CD4-positive, alpha-beta T cell treated with Interleukin-1 beta for 1 hour (primary cell): ENCODE measurements at regions not wholly inside any gene's neighbourhood (a gene's known extent, or its start where the extent isn't known, plus 50 kb on each side); places are given as distances from the start of the nearest gene placed in this dataset.
"Not testable (repeated sequence)": the region's sequence is repeated elsewhere in the genome, so short reads cannot be mapped to it uniquely, and the experiment has no call there.

Experiments used
- DNase-seq, 2 donors: peaks; one replicate each; pipeline ENCODE4 v3.0.0-alpha.2; 2020 to 2022

DNA sequence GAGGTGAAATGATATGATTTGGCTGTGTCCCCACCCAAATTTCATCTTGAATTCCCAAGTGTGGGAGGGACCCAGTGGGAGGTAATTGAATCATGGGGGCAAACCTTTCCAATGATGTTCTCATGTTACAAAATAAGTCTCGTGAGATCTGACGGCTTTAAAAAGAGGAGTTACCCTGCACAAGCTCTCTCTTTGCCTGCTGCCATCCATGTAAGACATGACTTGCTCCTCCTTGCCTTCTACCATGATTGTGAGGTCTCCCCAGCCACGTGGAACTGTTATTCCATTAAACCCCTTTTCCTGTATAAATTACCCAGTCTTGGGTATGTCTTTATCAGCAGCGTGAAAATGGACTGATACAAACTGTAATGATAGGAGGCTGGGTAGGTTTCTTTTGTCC lies 145.1 kb downstream of the AKR1D1 start:
- DNase-seq = not testable (repeated sequence)

DNA sequence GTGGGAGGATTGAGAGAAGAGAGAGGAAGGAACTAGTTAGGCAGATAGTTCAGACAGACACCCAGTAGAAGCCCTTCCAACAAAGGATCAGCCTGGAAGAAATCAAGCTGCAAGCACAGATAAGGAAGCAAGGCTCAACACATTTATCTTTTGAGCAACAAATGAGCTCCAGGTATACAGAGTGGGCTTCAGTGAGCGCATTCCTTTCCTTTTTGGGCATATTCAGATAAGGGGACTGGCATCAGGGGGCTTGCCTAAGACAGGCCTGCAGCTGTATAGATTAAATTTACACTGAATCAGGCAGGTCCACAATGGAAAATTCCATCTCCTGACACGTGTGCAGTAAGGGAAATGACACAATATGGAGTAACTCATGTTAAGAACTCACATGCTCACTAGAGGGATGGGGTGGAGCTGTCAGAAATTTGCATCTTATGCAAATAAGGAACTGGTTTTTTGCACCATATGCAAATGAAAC lies 147.2 kb downstream of the AKR1D1 start:
- no peak for DNase-seq

- no peak for DNase-seq
These were observed 149.8 kb downstream of the AKR1D1 start for GRCh38 chr7:138226001-138226476.

DNA sequence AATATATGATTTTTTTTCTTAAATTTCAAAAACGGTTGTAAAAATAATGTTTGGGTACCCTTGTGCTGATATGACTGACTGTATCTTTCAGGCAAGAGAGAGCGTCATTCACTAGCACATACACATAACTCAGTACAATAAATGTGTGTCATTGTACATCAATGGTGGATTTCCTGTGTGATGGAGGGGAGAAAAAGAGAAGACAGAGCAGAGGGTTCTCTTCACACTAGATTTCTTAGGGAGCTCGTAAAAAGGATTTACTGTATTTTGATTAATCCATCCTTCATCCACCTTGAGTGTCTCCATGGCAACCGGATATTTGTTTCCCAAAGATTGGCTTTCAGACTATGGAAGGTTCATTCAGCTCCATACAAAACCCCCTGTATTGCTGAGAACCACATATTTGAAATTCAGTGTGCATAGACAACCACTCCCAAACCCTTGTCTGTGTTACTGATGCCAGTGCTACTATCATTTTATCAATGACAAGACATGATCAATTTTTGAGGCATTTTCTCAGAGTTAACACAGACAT lies 150.6 kb downstream of the AKR1D1 start:
- no peak for DNase-seq

- no peak for DNase-seq
These were observed 151.9 kb downstream of the AKR1D1 start for GRCh38 chr7:138228119-138228518.

GRCh38 chr7:138228769-138229168 lies 152.5 kb downstream of the AKR1D1 start:
- no peak for DNase-seq

DNA sequence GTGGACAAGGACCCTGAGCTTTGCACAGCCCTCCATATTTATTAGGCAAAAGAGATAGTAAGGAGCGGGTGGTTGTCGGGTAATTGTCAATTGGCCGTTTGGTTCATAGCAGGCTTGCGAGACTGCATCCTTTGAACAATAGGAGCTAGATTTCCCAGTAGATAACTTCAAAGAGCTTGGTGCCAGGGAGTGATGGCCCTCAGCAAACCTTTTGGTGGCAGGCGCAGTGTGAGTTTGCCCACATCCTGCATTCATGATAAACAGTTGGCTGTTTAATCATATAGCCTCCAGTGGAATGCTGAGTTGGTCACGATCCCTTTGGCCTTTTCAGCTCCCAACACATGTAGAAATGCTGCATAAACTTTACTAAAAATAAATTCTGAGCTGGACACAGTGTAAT lies 156.9 kb downstream of the AKR1D1 start:
- DNase-seq = no peak

- no peak for DNase-seq
These were observed 158.9 kb downstream of the AKR1D1 start for GRCh38 chr7:138235207-138235606.

GRCh38 chr7:138237995-138238394 lies 161.7 kb downstream of the AKR1D1 start:
- DNase-seq = no peak

GRCh38 chr7:138238734-138239659 lies 162.7 kb downstream of the AKR1D1 start:
- no peak for DNase-seq

DNA sequence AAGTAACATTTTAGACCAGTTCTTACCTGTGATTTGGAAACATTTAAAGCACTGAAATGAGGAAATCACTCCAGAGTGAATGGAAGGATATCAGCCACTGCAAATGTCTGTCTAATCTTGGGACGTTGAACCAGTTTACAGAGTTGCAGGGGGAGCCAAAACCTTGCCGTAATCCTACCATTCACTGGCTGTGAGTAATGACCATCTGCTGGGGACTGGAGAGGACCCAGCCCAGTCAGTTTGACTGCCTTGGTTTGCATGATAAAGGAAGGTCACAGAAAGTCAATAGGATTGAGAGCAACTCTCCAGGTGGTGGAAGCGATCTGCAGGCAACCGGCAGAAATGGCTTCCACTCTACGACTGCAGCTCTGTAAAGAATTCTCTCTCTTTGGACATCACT lies 167.2 kb downstream of the AKR1D1 start:
- no peak for DNase-seq

DNA sequence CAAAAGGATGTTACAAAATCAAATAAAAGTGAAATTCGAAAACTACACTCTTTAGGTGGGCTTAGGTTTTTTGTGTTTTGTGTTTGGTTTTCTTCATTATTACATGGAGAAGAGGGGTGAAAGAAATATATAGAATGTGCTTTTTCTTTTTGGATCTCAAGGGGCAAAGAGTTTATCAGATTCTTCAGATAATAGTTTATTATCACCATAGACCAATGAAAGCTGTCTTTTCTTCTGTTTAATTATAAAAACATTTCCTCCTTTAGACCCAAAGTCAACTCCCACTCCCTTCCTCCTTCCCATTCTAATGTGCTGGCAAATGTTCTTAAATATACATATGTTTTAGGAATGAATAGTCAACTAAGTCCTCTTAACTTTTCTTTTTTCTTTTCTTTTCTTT lies 167.6 kb downstream of the AKR1D1 start:
- DNase-seq = no peak

GRCh38 chr7:138244606-138245005 lies 168.3 kb downstream of the AKR1D1 start:
- no peak for DNase-seq

- DNase-seq = no peak
These were observed 169.0 kb downstream of the AKR1D1 start for GRCh38 chr7:138245216-138245615.

DNA sequence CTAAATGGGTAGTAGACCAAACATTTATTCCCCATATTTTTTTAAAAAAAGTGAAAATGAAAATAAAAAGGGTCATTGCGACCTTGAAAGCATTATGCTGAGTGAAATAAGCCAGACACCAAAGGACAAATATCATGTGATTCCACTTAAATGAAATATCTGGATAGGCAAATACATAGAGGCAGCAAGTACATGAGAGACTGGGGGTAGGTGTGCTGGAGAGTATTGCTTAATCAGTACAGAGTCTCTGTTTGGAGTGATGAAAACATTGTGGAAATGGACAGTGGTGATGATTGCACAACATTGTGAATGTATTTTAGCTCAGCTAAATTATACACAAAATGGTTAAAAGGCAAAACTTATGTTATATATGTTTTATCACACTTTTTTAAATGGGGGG lies 169.4 kb downstream of the AKR1D1 start:
- DNase-seq = no peak

DNA sequence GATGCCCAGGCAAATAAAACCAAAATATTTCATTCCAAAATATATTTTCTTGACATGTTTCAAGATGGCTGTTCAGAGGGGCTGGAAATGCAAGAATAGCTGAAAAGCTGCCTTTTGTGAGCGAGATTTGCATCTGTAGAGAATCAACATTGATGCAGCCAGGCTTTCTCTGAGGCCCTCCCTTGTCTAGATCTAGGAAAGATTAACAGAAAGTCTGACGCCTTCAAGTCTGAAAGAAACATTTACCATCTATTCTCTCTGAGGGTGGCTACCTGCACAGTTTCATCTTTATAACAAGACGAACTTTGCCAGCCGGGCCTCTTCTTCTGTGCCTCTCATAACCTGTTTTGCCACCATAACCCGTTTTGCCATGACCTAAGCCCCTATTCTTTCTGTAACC lies 170.2 kb downstream of the AKR1D1 start:
- no peak for DNase-seq

DNA sequence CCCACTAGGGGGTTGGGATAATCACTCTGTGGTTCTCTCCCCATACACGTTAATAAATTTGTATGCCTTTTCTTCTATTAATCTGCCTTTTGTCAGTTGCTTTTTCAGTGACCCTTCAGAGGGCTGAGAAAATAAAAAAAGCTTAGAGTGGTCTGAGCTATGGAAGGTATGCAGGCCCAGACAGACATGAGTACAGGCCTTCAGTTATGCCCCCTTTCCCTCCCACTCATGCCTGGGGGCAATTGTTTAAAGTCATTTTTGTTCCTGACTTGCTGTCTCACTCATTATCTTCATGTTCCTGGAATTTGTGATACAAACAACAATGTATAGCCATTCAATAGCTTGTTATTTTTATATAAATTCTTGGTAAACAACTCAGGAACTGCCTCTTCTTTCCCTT lies 170.8 kb downstream of the AKR1D1 start:
- no peak for DNase-seq

GRCh38 chr7:138247568-138248333 lies 171.5 kb downstream of the AKR1D1 start:
- DNase-seq = no peak

DNA sequence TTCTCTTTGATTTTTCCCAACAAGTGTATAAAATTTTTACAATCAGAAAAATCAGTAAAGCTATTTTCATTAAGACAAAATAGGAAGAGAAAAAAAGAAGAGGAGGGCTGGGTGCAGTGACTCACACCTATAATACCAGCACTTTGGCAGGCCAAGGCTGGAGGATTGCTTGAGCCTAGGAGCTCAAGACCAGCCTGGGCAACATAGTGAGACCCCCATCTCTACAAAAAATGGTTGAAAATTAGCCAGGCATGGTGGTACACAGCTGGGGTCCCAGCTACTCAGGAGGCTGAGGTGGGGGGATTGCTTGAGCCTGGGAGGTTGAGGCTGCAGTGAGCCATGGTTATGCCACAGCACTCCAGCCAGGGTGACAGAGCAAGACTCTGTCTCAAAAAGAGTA lies 172.3 kb downstream of the AKR1D1 start:
- no peak for DNase-seq

DNA sequence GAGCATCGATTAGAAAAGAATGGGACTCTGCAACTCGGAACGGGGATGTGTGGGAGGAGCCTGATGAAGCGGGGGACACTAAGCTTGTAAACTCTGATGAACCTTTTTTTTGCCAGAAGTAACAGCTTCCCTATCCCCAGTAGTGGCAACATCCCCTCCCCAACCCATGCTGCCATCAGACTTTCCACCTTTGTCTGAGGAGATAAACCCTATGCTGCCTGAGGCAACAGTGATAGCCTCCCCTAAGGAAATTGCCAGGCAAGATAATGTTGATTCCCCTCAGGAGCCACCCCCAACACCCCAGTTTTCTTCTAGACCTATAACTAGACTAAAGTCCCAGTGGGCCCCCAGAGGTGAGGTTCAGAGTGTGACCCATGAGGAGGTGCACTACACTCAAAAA lies 173.7 kb downstream of the AKR1D1 start:
- DNase-seq = no peak

DNA sequence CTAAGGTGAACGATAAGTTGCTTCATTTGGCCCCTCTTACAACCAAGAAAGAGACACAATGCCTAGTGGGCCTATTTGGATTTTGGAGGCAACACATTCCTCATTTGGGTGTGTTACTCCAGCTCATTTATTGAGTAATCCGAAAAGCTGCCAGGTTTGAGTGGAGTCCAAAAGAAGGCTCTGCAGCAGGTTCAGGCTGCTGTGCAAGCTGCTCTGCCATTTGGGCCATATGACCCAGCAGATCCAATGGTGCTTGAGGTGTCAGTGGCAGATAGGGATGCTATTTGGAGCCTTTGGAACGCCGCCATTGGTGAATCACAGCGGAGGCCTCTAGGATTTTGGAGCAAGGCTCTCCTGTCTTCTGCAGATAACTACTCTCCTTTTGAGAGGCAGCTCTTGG lies 176.4 kb downstream of the AKR1D1 start:
- not testable (repeated sequence) for DNase-seq

DNA sequence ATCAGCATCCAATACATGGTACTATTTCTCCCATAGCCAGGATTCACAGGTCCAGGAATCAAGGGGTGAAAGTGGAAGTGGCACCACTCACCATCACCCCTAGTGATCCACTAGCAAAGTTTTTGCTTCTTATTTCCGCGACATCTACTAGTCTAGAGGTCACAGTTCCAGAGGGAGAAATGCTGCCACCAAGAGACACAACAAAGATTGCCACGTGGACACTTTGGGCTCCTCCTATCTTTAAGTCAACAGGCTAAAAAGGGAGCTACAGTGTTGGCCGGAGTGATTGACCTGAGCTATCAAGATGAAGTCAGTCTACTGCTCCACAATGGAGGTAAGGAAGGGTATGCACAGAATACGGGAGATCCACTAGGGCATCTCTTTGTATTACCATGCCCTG lies 178.2 kb downstream of the AKR1D1 start:
- DNase-seq = no peak

DNA sequence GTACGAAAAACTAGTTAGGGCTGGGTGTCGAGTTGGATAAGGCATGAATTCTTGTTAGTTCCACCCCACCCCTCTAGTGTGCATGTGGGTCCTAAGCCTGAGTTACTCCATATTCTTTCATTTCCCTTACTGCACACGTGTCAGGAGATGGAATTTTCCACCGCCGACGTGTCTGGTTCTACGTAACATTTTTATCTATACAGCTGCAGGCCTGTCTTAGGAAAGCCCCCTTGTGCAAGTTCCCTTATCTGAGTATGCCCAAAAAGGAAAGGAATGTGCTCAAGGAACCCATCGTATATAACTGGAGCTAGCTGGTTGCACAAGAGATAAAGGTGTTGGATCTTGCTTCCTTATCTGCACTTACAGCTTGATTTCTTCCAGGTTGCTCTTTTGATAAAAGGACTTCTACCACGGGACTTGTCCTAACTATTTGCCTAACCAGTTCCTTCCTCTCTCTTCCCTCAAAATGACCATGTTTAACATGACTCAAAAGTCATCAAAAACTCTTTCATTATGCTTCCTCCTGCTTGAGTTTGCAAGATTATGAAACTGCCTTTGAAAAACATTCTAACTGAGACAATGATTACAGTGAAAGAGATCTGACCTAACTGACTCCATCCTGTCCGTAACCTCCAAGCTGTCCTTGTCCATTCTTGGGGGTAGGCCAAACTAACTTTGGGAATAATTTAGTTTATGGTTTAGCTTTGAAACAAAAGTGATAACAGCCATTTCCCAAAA lies 181.4 kb downstream of the AKR1D1 start:
- DNase-seq = peak in 1 of 2 donors; percentile 53
